ENCODE measurements at regions not wholly inside any gene's neighbourhood (a gene's known extent, or its start where the extent isn't known, plus 50 kb on each side); places are given as distances from the start of the nearest gene placed in this dataset.

DNA sequence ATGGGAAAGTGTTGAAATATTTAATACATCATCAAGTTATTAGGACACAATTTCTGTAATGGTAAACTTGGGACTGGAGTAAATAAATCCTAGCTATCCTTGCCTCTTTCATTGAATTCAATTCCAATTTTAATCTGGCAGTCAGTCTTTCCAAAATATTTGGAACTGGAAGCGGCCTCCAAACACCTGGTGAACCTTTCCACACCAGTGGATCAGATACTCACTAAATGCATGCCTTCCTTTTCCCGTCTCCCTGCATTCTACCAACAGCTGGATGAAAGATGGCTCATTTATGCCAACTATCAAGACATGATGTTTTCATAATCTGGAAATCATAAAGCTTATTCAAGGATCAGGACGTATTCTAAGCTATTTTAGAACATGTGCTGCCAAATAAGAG, 488.2 kb upstream of the SPHKAP start:
- no peak for TF ChIP-seq EZH2 (IDR thresholded peaks at IDR 0.05; ENCODE audit: insufficient read depth, poor library complexity, severe bottlenecking)
- no peak for TF ChIP-seq EZH2phosphoT487 (IDR thresholded peaks at IDR 0.05; ENCODE audit: insufficient read depth, low read depth)
